PC-3 (cell line): ENCODE measurements at regions not wholly inside any gene's neighbourhood (a gene's known extent, or its start where the extent isn't known, plus 50 kb on each side); places are given as distances from the start of the nearest gene placed in this dataset.

Experiments used
- ATAC-seq: fragments of 200-7000 bp; cut with Tn5 transposase; 2 replicates; pipeline ENCODE4 v1.9.1; 2020; ENCODE audit warnings: mild to moderate bottlenecking, moderate library complexity
- BruUV-seq: library from RNA; stranded (reverse); fragments of 400-500 nt; replicated peaks from 2 replicates; lab custom pipeline; 2021; lab: Mats Ljungman, UMichigan
- CTCF ChIA-PET: fragments of 300-600 bp; sonication (Branson Sonifier 250); formaldehyde crosslinking; loops from one replicate; lab custom pipeline; 2022; ENCODE audit warnings: antibody characterized with exemption; lab: Charles Lee
- POLR2A ChIA-PET: fragments of 300-600 bp; sonication (Branson Sonifier 250); formaldehyde crosslinking; loops from one replicate; lab custom pipeline; 2022; ENCODE audit warnings: antibody characterized with exemption; ENCODE audit not compliant: unreplicated experiment; lab: Charles Lee
- DNase-seq: peaks from one replicate; pipeline ENCODE4 v3.0.0-alpha.2; 2015
- H2AFZ ChIP-seq: fragments of 300-600 bp; sonication (generic); 2 replicates; pipeline ENCODE4 v1.6.0; 2016; ENCODE audit warnings: antibody characterized with exemption, low read length
- H3F3A ChIP-seq: fragments of 300-600 bp; sonication (generic); one replicate; pipeline ENCODE4 v1.6.0; 2017; ENCODE audit warnings: antibody characterized with exemption, low read length, control low read depth, mild to moderate bottlenecking; ENCODE audit not compliant: unreplicated experiment
- H3K27ac ChIP-seq: fragments of 300-600 bp; sonication (generic); 2 replicates; pipeline ENCODE4 v1.5.1; 2016; ENCODE audit warnings: mild to moderate bottlenecking, low read length
- H3K27me3 ChIP-seq: fragments of 300-600 bp; sonication (generic); 2 replicates; pipeline ENCODE4 v1.6.1; 2016; ENCODE audit warnings: low read length, mixed read lengths
- H3K36me3 ChIP-seq: fragments of 300-600 bp; sonication (generic); 2 replicates; pipeline ENCODE4 v1.6.1; 2016; ENCODE audit warnings: low read depth, mixed run types, low read length, mixed read lengths
- H3K4me1 ChIP-seq: fragments of 300-600 bp; sonication (generic); 2 replicates; pipeline ENCODE4 v1.5.1; 2016; ENCODE audit warnings: low read length; ENCODE audit not compliant: insufficient read depth
- H3K4me2 ChIP-seq: fragments of 300-600 bp; sonication (generic); 2 replicates; pipeline ENCODE4 v1.6.0; 2016; ENCODE audit warnings: low read length
- H3K4me3 ChIP-seq: fragments of 300-600 bp; sonication (generic); 2 replicates; pipeline ENCODE4 v1.5.1; 2016; ENCODE audit warnings: mild to moderate bottlenecking, low read length, mixed read lengths
- H3K79me2 ChIP-seq: fragments of 300-600 bp; sonication (generic); 2 replicates; pipeline ENCODE4 v1.6.1; 2017; ENCODE audit warnings: low read length, mixed read lengths
- H3K9ac ChIP-seq: fragments of 300-600 bp; sonication (generic); 2 replicates; pipeline ENCODE4 v1.6.0; 2016; ENCODE audit warnings: mild to moderate bottlenecking, low read length
- H3K9me2 ChIP-seq: fragments of 300-600 bp; sonication (generic); replicated peaks from 2 replicates; pipeline ENCODE4 v1.6.1; 2016; ENCODE audit warnings: mixed run types, low read length, mixed read lengths
- H3K9me3 ChIP-seq: fragments of 300-600 bp; sonication (generic); 2 replicates; pipeline ENCODE4 v1.6.1; 2016; ENCODE audit warnings: low read length, mixed read lengths
- H4K20me1 ChIP-seq: fragments of 300-600 bp; sonication (generic); 2 replicates; pipeline ENCODE4 v1.6.1; 2016; ENCODE audit warnings: low read length, mixed read lengths
- EZH2 ChIP-seq: fragments of 300-600 bp; sonication (generic); IDR thresholded peaks from one replicate; pipeline ENCODE4 v1.6.1; 2017; ENCODE audit warnings: antibody characterized with exemption, mild to moderate bottlenecking, low read length; ENCODE audit not compliant: unreplicated experiment
- EZH2phosphoT487 ChIP-seq: fragments of 300-600 bp; sonication (generic); IDR thresholded peaks from 2 replicates; pipeline ENCODE4 v1.6.1; 2018; ENCODE audit warnings: mild to moderate bottlenecking, antibody characterized with exemption, low read length, borderline replicate concordance
- intact Hi-C: fragments of 100-400 bp; cut with micrococcal nuclease; formaldehyde crosslinking; loops from 2 replicates; pipeline ENCODE4 v1.9.0; 2023
- TF ChIP-seq, protein P1 (sequence below): fragments of 300-600 bp; sonication (generic); conservative IDR thresholded peaks from 2 replicates; pipeline ENCODE4 v1.5.1; 2017; ENCODE audit warnings: antibody characterized with exemption, low read depth, mild to moderate bottlenecking, low read length

DNA sequence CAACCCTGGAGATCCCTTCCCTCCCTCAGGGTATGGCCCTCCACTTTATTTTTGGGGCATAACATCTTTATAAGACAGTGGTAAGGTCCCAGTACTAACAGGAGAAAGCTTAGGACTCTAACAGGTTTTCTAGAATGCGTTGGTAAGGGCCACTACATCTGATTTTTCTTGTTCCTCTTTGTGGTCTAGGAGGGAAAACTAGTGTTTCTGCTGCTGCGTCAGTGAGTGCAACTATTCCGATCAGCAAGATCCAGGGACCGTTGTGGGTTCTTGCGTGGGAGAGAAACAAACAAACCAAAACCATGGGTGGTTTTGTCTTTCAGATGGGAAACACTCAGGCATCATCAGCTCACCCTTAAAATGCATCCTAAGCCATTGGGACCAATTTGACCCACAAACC is 123.6 kb upstream of the SLC16A7 start:
- Histone ChIP-seq H2AFZ (no peak overlapping the region), H3K27me3 (no peaks in the 10 kb centered on the region), H3F3A (no peaks in the 10 kb centered on the region), H3K4me3 (no peak overlapping the region), H3K9ac (no peak overlapping the region), H4K20me1 (no peaks in the 10 kb centered on the region), H3K4me2 (no peak overlapping the region), H3K4me1 (no peaks in the 10 kb centered on the region), H3K9me2 (no peaks in the 10 kb centered on the region), H3K79me2 (no peaks in the 10 kb centered on the region), H3K36me3 (no peaks in the 10 kb centered on the region), H3K9me3 (no peaks in the 10 kb centered on the region), H3K27ac (no peak overlapping the region)
- CTCF ChIA-PET = no interaction called here
- TF ChIP-seq, protein P1, sequence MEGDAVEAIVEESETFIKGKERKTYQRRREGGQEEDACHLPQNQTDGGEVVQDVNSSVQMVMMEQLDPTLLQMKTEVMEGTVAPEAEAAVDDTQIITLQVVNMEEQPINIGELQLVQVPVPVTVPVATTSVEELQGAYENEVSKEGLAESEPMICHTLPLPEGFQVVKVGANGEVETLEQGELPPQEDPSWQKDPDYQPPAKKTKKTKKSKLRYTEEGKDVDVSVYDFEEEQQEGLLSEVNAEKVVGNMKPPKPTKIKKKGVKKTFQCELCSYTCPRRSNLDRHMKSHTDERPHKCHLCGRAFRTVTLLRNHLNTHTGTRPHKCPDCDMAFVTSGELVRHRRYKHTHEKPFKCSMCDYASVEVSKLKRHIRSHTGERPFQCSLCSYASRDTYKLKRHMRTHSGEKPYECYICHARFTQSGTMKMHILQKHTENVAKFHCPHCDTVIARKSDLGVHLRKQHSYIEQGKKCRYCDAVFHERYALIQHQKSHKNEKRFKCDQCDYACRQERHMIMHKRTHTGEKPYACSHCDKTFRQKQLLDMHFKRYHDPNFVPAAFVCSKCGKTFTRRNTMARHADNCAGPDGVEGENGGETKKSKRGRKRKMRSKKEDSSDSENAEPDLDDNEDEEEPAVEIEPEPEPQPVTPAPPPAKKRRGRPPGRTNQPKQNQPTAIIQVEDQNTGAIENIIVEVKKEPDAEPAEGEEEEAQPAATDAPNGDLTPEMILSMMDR = no peak
- TF ChIP-seq EZH2phosphoT487 (no peak), EZH2 (no peak)
- ATAC-seq (no peak), DNase-seq (no peak)
- intact Hi-C loops = no loop called here
- no TSS peak for BruUV-seq
- POLR2A ChIA-PET = no interaction called here

DNA sequence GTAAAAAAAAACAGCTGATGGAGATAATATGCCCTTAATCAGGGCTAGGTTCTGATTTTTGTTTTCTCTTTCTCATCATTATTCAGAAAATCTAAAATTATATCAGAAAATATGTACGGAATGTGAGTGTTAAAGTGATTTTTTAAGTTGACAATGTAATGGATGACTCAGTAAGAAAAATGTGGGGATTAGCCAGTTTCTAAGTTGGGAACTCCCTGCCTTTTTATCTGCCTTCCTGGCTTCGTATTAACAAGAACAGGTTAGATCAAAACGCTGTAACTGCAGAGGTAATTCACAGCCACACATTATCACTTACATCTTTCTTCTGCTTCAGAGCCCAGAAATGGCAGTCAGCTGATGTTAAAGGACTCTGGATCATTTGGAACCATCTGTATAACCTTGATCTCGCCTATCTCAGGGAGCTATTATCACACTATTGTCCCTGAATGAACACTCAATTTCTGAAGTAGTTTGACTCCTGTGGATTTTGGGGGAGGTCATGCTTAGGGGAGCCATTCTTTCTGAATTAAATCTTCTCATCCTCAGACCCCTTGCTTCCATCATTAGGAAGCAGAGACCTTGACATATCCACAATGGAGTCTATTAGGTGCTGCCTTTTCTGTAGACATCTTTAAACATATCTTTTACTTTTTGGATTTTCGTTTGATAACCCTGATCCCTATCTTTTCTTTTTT is 135.7 kb upstream of the SLC16A7 start:
- H3K9me3 ChIP-seq = no peaks in the 10 kb centered on the region
- no peaks in the 10 kb centered on the region for H3K36me3 ChIP-seq
- peak; percentile 30 for DNase-seq
- CTCF ChIA-PET = no interaction called here
- no peaks in the 10 kb centered on the region for H3K79me2 ChIP-seq
- no peak overlapping the region for H3K4me3 ChIP-seq
- TF ChIP-seq, protein P1 = no peak
- TF ChIP-seq EZH2phosphoT487 (no peak), EZH2 (no peak)
- peaks cover 9% of the 10 kb centered on the region; the same call in 1 of the 2 replicates for H3K4me1 ChIP-seq
- H4K20me1 ChIP-seq = no peaks in the 10 kb centered on the region
- ATAC-seq = peak; percentile 43
- peak overlapping the region; percentile 44; the same call in 1 of the 2 replicates for H2AFZ ChIP-seq
- no TSS peak for BruUV-seq
- H3K9me2 ChIP-seq = no peaks in the 10 kb centered on the region
- H3K4me2 ChIP-seq = 0 out of 2 replicates have a peak overlapping the region, but pooled peaks have one; percentile 2
- H3F3A ChIP-seq = no peaks in the 10 kb centered on the region
- intact Hi-C loops = no loop called here
- no peak overlapping the region for H3K9ac ChIP-seq
- no peak overlapping the region for H3K27ac ChIP-seq
- POLR2A ChIA-PET = no interaction called here
- no peaks in the 10 kb centered on the region for H3K27me3 ChIP-seq

DNA sequence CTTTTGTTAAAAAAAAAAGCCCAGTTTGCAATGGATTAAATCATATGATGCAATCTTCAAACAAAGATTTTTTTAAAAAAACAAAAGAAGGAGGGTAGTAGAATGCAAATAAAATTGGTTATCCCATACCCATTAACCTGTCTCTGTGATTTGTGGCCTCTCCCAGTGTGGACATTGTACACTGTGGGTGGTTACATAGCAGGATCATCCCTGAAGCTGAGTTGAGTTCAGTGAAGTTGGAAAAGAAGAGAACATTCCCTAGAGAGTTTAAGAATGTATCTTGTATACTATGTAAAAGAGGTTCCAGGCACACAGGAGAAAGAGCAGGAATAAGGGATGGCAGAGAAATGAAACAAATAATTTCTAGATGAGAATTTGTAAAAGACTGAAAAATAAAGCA is 142.4 kb upstream of the SLC16A7 start:
- H3K27me3 ChIP-seq = no peaks in the 10 kb centered on the region
- H3K4me2 ChIP-seq = no peak overlapping the region
- H3K9me2 ChIP-seq = no peaks in the 10 kb centered on the region
- no peaks in the 10 kb centered on the region for H4K20me1 ChIP-seq
- intact Hi-C loops = loop anchor here (2.0 kb wide), 1 partner anchor 143 kb away; the partner anchor contains the start of gene SLC16A7
- H3F3A ChIP-seq = no peaks in the 10 kb centered on the region
- H2AFZ ChIP-seq = no peak overlapping the region
- no peak for DNase-seq
- no peaks in the 10 kb centered on the region for H3K9me3 ChIP-seq
- H3K79me2 ChIP-seq = no peaks in the 10 kb centered on the region
- TF ChIP-seq EZH2 (no peak), EZH2phosphoT487 (no peak)
- TF ChIP-seq, protein P1 = no peak
- no peak for ATAC-seq
- no peak overlapping the region for H3K9ac ChIP-seq
- ChIA-PET CTCF (no interaction called here), POLR2A (no interaction called here)
- no TSS peak for BruUV-seq
- no peaks in the 10 kb centered on the region for H3K36me3 ChIP-seq
- H3K27ac ChIP-seq = no peak overlapping the region
- peaks cover 15% of the 10 kb centered on the region for H3K4me1 ChIP-seq
- H3K4me3 ChIP-seq = no peak overlapping the region
